ENCODE measurements at regions not wholly inside any gene's neighbourhood (a gene's known extent, or its start where the extent isn't known, plus 50 kb on each side); places are given as distances from the start of the nearest gene placed in this dataset.

GRCh38 chr2:497770-498492 is 179.3 kb downstream of the TMEM18 start:
- intact Hi-C loops (cut with DNase I), result no loop called here
- DNase-seq (no peak), ATAC-seq (no peak)
- WGBS, 2 donors, result 56 to 58% methylated on average over 9 of the region's 9 CpGs
- Histone ChIP-seq H3K27ac (no peak overlapping the region), H3K4me1 (no peaks in the 10 kb centered on the region), H3K27me3 (no peaks in the 10 kb centered on the region), H3K36me3 (replicated peaks in 1 of 2; ENCODE audit: insufficient read depth in 1 of 2, low read depth in 2 of 2) (no peaks in the 10 kb centered on the region), H3K4me3 (no peak overlapping the region), H3K9me3 (no peaks in the 10 kb centered on the region)
- no peak for TF ChIP-seq POLR2A (IDR thresholded peaks at IDR 0.05)
- no peak for TF ChIP-seq CTCF (IDR thresholded peaks at IDR 0.05)

GRCh38 chr2:496729-497128 is 180.5 kb downstream of the TMEM18 start:
- no peak for ATAC-seq
- no peaks in the 10 kb centered on the region for H3K36me3 ChIP-seq (replicated peaks in 1 of 2; ENCODE audit: insufficient read depth in 1 of 2, low read depth in 2 of 2)
- no peak for DNase-seq
- intact Hi-C loops (cut with DNase I), result no loop called here
- no peaks in the 10 kb centered on the region for H3K27me3 ChIP-seq
- H3K9me3 ChIP-seq, result no peaks in the 10 kb centered on the region
- whole genome bisulfite sequencing, 2 donors, result 72 to 79% methylated on average over 24 of the region's 24 CpGs
- H3K4me1 ChIP-seq, result no peaks in the 10 kb centered on the region
- H3K27ac ChIP-seq, result no peak overlapping the region
- TF ChIP-seq CTCF (IDR thresholded peaks at IDR 0.05) (no peak), POLR2A (IDR thresholded peaks at IDR 0.05) (no peak)
- no peak overlapping the region for H3K4me3 ChIP-seq

- H3K9me3 ChIP-seq, result no peaks in the 10 kb centered on the region
- H3K27ac ChIP-seq, result no peak overlapping the region
- DNase-seq, result no peak
- H3K27me3 ChIP-seq, result no peaks in the 10 kb centered on the region
- ATAC-seq, result no peak
- TF ChIP-seq CTCF (IDR thresholded peaks at IDR 0.05) (no peak), POLR2A (IDR thresholded peaks at IDR 0.05) (no peak)
- no peaks in the 10 kb centered on the region for H3K4me1 ChIP-seq
- intact Hi-C loops (cut with DNase I), result no loop called here
- no peak overlapping the region for H3K4me3 ChIP-seq
- H3K36me3 ChIP-seq (replicated peaks in 1 of 2; ENCODE audit: insufficient read depth in 1 of 2, low read depth in 2 of 2), result no peaks in the 10 kb centered on the region
- 75 to 78% methylated on average over 17 to 20 of the region's 25 CpGs for WGBS, 2 donors
These were observed 181.4 kb downstream of the TMEM18 start for GRCh38 chr2:495745-496275.

GRCh38 chr2:494853-495252 is 182.4 kb downstream of the TMEM18 start:
- ATAC-seq (no peak), DNase-seq (no peak)
- TF ChIP-seq CTCF (IDR thresholded peaks at IDR 0.05) (no peak), POLR2A (IDR thresholded peaks at IDR 0.05) (no peak)
- H3K36me3 ChIP-seq (replicated peaks in 1 of 2; ENCODE audit: insufficient read depth in 1 of 2, low read depth in 2 of 2), result no peaks in the 10 kb centered on the region
- 80 to 85% methylated on average over 11 to 13 of the region's 13 CpGs for WGBS, 2 donors
- H3K27me3 ChIP-seq, result no peaks in the 10 kb centered on the region
- H3K4me1 ChIP-seq, result no peaks in the 10 kb centered on the region
- H3K4me3 ChIP-seq, result no peak overlapping the region
- intact Hi-C loops (cut with DNase I), result no loop called here
- no peak overlapping the region for H3K27ac ChIP-seq
- no peaks in the 10 kb centered on the region for H3K9me3 ChIP-seq

GRCh38 chr2:493228-493627 is 184.0 kb downstream of the TMEM18 start:
- 75 to 81% methylated on average over 4 of the region's 4 CpGs for WGBS, 2 donors
- DNase-seq (no peak), ATAC-seq (no peak)
- H3K27ac ChIP-seq, result no peak overlapping the region
- TF ChIP-seq CTCF (IDR thresholded peaks at IDR 0.05) (no peak), POLR2A (IDR thresholded peaks at IDR 0.05) (no peak)
- no peaks in the 10 kb centered on the region for H3K4me1 ChIP-seq
- H3K9me3 ChIP-seq, result no peaks in the 10 kb centered on the region
- no peaks in the 10 kb centered on the region for H3K27me3 ChIP-seq
- H3K4me3 ChIP-seq, result no peak overlapping the region
- H3K36me3 ChIP-seq (replicated peaks in 1 of 2; ENCODE audit: insufficient read depth in 1 of 2, low read depth in 2 of 2), result no peaks in the 10 kb centered on the region
- intact Hi-C loops (cut with DNase I), result no loop called here

Measured in body of pancreas (tissue), 4 donors.